H1 (cell line): ENCODE measurements at regions not wholly inside any gene's neighbourhood (a gene's known extent, or its start where the extent isn't known, plus 50 kb on each side); places are given as distances from the start of the nearest gene placed in this dataset.

ENCODE experiments used
- CTCF ChIA-PET: fragments of 300-600 bp; sonication (Branson Sonifier 250); formaldehyde crosslinking; loops from one replicate; lab custom pipeline; 2021; ENCODE audit not compliant: partially characterized antibody; lab: Charles Lee
- POLR2A ChIA-PET: fragments of 300-600 bp; sonication (Branson Sonifier 250); formaldehyde crosslinking; loops from one replicate; lab custom pipeline; 2021; ENCODE audit warnings: inconsistent platforms; ENCODE audit not compliant: partially characterized antibody; lab: Charles Lee
- DNase-seq, 2 experiments: peaks; one replicate each; pipeline versions ENCODE4 v3.0.0 to v3.0.0-alpha.2; 2010 to 2022; ENCODE audit warnings: low spot score in 2 of 2, low read depth in 1 of 2, mixed read lengths in 1 of 2
- FAIRE-seq: peaks from 2 replicates; lab custom pipeline; 2011; peaks lifted over from hg19 to GRCh38; lab: Jason Lieb, UNC
- H2AFZ ChIP-seq: 2 replicates; pipeline ENCODE4 v1.8.1; 2012; ENCODE audit warnings: low read length, inconsistent platforms
- H2AK5ac ChIP-seq: 2 replicates; pipeline ENCODE4 v1.6.1; 2013; ENCODE audit warnings: low read depth, low read length
- H2BK120ac ChIP-seq: replicated peaks from 2 replicates; pipeline ENCODE3; 2013; ENCODE audit warnings: low read depth, low read length, inconsistent platforms
- H2BK12ac ChIP-seq: 2 replicates; pipeline ENCODE4 v1.6.1; 2013; ENCODE audit warnings: low read depth, low read length
- H2BK15ac ChIP-seq: 2 replicates; pipeline ENCODE4 v1.6.1; 2013; ENCODE audit warnings: low read length
- H2BK20ac ChIP-seq: 2 replicates; pipeline ENCODE4 v1.6.1; 2013; ENCODE audit warnings: low read length
- H2BK5ac ChIP-seq: 2 replicates; pipeline ENCODE4 v1.6.1; 2013; ENCODE audit warnings: low read depth, low read length
- H3K14ac ChIP-seq: 2 replicates; pipeline ENCODE4 v1.6.1; 2013; ENCODE audit warnings: inconsistent platforms; ENCODE audit not compliant: insufficient read length
- H3K18ac ChIP-seq: 2 replicates; pipeline ENCODE4 v1.6.1; 2013; ENCODE audit warnings: low read length; ENCODE audit errors: extremely low read depth
- H3K23ac ChIP-seq: 2 replicates; pipeline ENCODE4 v1.6.1; 2013; ENCODE audit warnings: inconsistent platforms; ENCODE audit not compliant: insufficient read length
- H3K23me2 ChIP-seq: 2 replicates; pipeline ENCODE4 v1.6.1; 2013; ENCODE audit warnings: low read depth, low read length
- H3K27ac ChIP-seq: 2 replicates; pipeline ENCODE4 v1.6.1; 2011; ENCODE audit warnings: low read depth, low read length, inconsistent platforms
- H3K27me3 ChIP-seq, 4 experiments: replicated peaks in 1 of 4; 1 replicate in 1 of 4; 2 replicates in 3 of 4; pipeline versions ENCODE4 v1.6.1 to v1.8.1; 2011 to 2013; ENCODE audit warnings: low read length in 3 of 4, mild to moderate bottlenecking in 3 of 4, inconsistent platforms in 2 of 4, mixed read lengths in 2 of 4, moderate library complexity in 1 of 4; ENCODE audit not compliant: control insufficient read depth in 3 of 4, insufficient read depth in 3 of 4; ENCODE audit errors: extremely low read depth in 1 of 4
- H3K36me3 ChIP-seq, 4 experiments: 2 replicates each; pipeline versions ENCODE4 v1.6.1 to v1.8.1; 2011 to 2013; ENCODE audit warnings: mild to moderate bottlenecking in 4 of 4, low read length in 3 of 4, moderate library complexity in 2 of 4, control low read depth in 1 of 4, inconsistent platforms in 1 of 4; ENCODE audit not compliant: insufficient read depth in 4 of 4, control insufficient read depth in 2 of 4
- H3K4ac ChIP-seq: replicated peaks from 2 replicates; pipeline ENCODE3; 2013; ENCODE audit warnings: low read length, low read depth, mixed read lengths, inconsistent platforms; ENCODE audit not compliant: insufficient read length
- H3K4me1 ChIP-seq, 4 experiments: replicated peaks in 1 of 4; 1 replicate in 1 of 4; 2 replicates in 3 of 4; pipeline versions ENCODE4 v1.6.1 to v1.8.1; 2011 to 2013; ENCODE audit warnings: low read length in 3 of 4, inconsistent platforms in 2 of 4, mixed read lengths in 1 of 4; ENCODE audit not compliant: insufficient read depth in 4 of 4, control insufficient read depth in 3 of 4
- H3K4me2 ChIP-seq, 2 experiments: 2 replicates each; pipeline versions ENCODE4 v1.6.1 to v1.8.1; 2011 to 2013; ENCODE audit warnings: low read depth in 2 of 2, low read length in 2 of 2, control low read depth in 1 of 2, inconsistent platforms in 1 of 2, mild to moderate bottlenecking in 1 of 2; ENCODE audit not compliant: insufficient read depth in 1 of 2
- H3K4me3 ChIP-seq, 4 experiments: fragments of 200-600, 300-600 bp in 1 of 4; sonication (generic), shearing (Covaris generic), sonication (Bioruptor Twin) in 1 of 4; 2 replicates each; pipeline versions ENCODE4 v1.5.1 to v1.8.1; 2011 to 2016; ENCODE audit warnings: low read length in 4 of 4, low read depth in 3 of 4, control low read depth in 2 of 4, inconsistent platforms in 2 of 4, mild to moderate bottlenecking in 2 of 4, mixed read lengths in 1 of 4, moderate library complexity in 1 of 4; ENCODE audit not compliant: insufficient read depth in 2 of 4; ENCODE audit errors: extremely low read depth in 1 of 4
- H3K56ac ChIP-seq: replicated peaks from 2 replicates; pipeline ENCODE3; 2013; ENCODE audit warnings: low read depth, mild to moderate bottlenecking, mixed read lengths, low read length, inconsistent platforms; ENCODE audit not compliant: insufficient read length
- H3K79me1 ChIP-seq: 2 replicates; pipeline ENCODE4 v1.6.1; 2013; ENCODE audit warnings: low read depth, low read length, control low read depth
- H3K79me2 ChIP-seq, 2 experiments: 2 replicates each; pipeline versions ENCODE4 v1.6.1 to v1.8.1; 2012 to 2013; ENCODE audit warnings: low read length in 2 of 2, mild to moderate bottlenecking in 2 of 2, inconsistent platforms in 1 of 2; ENCODE audit not compliant: insufficient read depth in 2 of 2, control insufficient read depth in 1 of 2
- H3K9ac ChIP-seq, 4 experiments: replicated peaks in 1 of 4; 1 replicate in 1 of 4; 2 replicates in 3 of 4; pipeline versions ENCODE4 v1.6.1 to v1.8.1; 2011 to 2013; ENCODE audit warnings: low read depth in 3 of 4, low read length in 3 of 4, control low read depth in 2 of 4, mild to moderate bottlenecking in 2 of 4, moderate library complexity in 2 of 4, inconsistent platforms in 1 of 4; ENCODE audit errors: extremely low read depth in 1 of 4
- H3K9me3 ChIP-seq, 2 experiments: 2 replicates each; pipeline versions ENCODE4 v1.6.1 to v1.8.1; 2012 to 2013; ENCODE audit warnings: mild to moderate bottlenecking in 2 of 2, moderate library complexity in 2 of 2, control low read depth in 1 of 2, inconsistent platforms in 1 of 2, low read depth in 1 of 2, low read length in 1 of 2, mixed read lengths in 1 of 2; ENCODE audit not compliant: insufficient read depth in 2 of 2
- H4K20me1 ChIP-seq, 2 experiments: replicated peaks in 1 of 2; 2 replicates each; pipeline versions ENCODE3 to v1.8.1; 2011 to 2013; ENCODE audit warnings: inconsistent platforms in 2 of 2, low read length in 2 of 2, mild to moderate bottlenecking in 1 of 2; ENCODE audit not compliant: insufficient read depth in 2 of 2, control insufficient read depth in 1 of 2
- H4K5ac ChIP-seq: 2 replicates; pipeline ENCODE4 v1.6.1; 2013; ENCODE audit warnings: low read length, low read depth, mixed read lengths, inconsistent platforms; ENCODE audit not compliant: insufficient read length
- H4K8ac ChIP-seq: 2 replicates; pipeline ENCODE4 v1.8.0; 2013; ENCODE audit warnings: mild to moderate bottlenecking, moderate library complexity, low read length, inconsistent platforms; ENCODE audit not compliant: insufficient read depth; ENCODE audit errors: extremely low read depth
- H4K91ac ChIP-seq: replicated peaks from 2 replicates; pipeline ENCODE3; 2013; ENCODE audit warnings: low read length, mixed read lengths, inconsistent platforms; ENCODE audit not compliant: insufficient read length
- CBX8 ChIP-seq: fragments of 300-800, 300-1000 bp; sonication (generic); IDR thresholded peaks from 2 replicates; pipeline ENCODE4 v1.7.1; 2016; ENCODE audit warnings: low read depth, low read length, borderline replicate concordance
- JUND ChIP-seq: IDR thresholded peaks from 2 replicates; pipeline ENCODE4 v1.6.1; 2011; ENCODE audit warnings: mild to moderate bottlenecking, improper control_type of control experiment, low read length
- PHF8 ChIP-seq: fragments of 200-600 bp; sonication (generic); conservative IDR thresholded peaks from 2 replicates; pipeline ENCODE4 v1.7.1; 2012; ENCODE audit warnings: low read depth, mild to moderate bottlenecking, inconsistent platforms, low read length, moderate library complexity
- POLR2AphosphoS5 ChIP-seq: IDR thresholded peaks from 2 replicates; pipeline ENCODE4 v1.6.1; 2011; ENCODE audit warnings: low read depth, low read length
- WGBS, 2 experiments: shearing (Covaris generic) in 1 of 2; methylation state at CpG; one replicate each; pipeline versions ENCODE4 v1.1.6 to v1.1.7; 2013 to 2015; ENCODE audit warnings: low lambda C conversion rate in 2 of 2, mixed read lengths in 2 of 2, inconsistent platforms in 1 of 2, low coverage in 1 of 2, missing lambda C conversion rate in 1 of 2; ENCODE audit not compliant: insufficient replicate concordance in 2 of 2, insufficient coverage in 1 of 2, insufficient read length in 1 of 2; ENCODE audit errors: extremely low coverage in 1 of 2, missing lambda C conversion rate in 1 of 2; 5-methylcytosine and 5-hydroxymethylcytosine counted together

DNA sequence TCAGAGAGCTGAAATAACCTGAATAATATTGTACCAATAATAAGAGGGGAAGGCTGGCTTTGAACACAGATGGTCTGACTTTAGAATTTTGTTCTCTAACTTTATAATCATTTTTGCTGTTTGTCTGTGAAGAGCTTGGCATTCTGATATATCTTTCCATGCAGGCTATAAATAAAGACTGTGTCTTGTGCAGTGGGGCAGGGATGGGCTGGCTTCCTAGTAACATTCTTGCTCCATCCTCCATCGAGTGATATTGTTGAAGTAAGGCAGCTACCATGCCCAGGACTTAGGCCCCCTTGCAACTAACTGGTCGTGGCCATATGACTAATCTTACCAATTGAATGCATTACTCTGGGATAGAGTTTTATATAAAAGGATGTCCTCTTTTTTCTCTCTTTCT lies 234.7 kb upstream of the IRX3 start:
- H2BK12ac ChIP-seq, result no peak overlapping the region
- no peak overlapping the region for H3K18ac ChIP-seq
- no peaks in the 10 kb centered on the region; the same call in 1 of the 2 replicates for H3K23me2 ChIP-seq
- H2BK15ac ChIP-seq, result no peak overlapping the region
- H3K9me3 ChIP-seq, result peaks cover 8 to 10% of the 10 kb centered on the region in 2 experiments; a peak in 3 of 4 replicates
- no peak overlapping the region for H3K4ac ChIP-seq
- no peak overlapping the region for H2BK120ac ChIP-seq
- H3K79me1 ChIP-seq, result no peaks in the 10 kb centered on the region
- FAIRE-seq (no peak), DNase-seq (no peak)
- no peaks in the 10 kb centered on the region for H3K36me3 ChIP-seq
- no peaks in the 10 kb centered on the region; a peak in 1 of 7 replicates for H3K4me1 ChIP-seq
- H2BK20ac ChIP-seq, result no peak overlapping the region
- no peak overlapping the region for H3K23ac ChIP-seq
- H3K4me2 ChIP-seq, result no peak overlapping the region
- H3K9ac ChIP-seq, result no peak overlapping the region
- no peak overlapping the region for H2AK5ac ChIP-seq
- no peak overlapping the region for H3K27ac ChIP-seq
- H2BK5ac ChIP-seq, result no peak overlapping the region
- H3K79me2 ChIP-seq, result no peaks in the 10 kb centered on the region
- H4K20me1 ChIP-seq, result no peaks in the 10 kb centered on the region
- no peak overlapping the region for H3K14ac ChIP-seq
- no peak overlapping the region for H3K4me3 ChIP-seq
- H4K91ac ChIP-seq, result no peak overlapping the region
- ChIA-PET POLR2A (no interaction called here), CTCF (no interaction called here)
- H3K27me3 ChIP-seq, result no peaks in the 10 kb centered on the region
- no peak for TF ChIP-seq PHF8
- no peak for TF ChIP-seq JUND
- TF ChIP-seq CBX8, result no peak
- no peak for TF ChIP-seq POLR2AphosphoS5
- no peak overlapping the region for H3K56ac ChIP-seq
- WGBS, 2 experiments, result 88% methylated on average over 2 of the region's 2 CpGs; no CpG with 5 or more reads in 1 of the 2 experiments
- no peak overlapping the region for H4K5ac ChIP-seq
- no peak overlapping the region for H4K8ac ChIP-seq
- no peak overlapping the region for H2AFZ ChIP-seq
